Fibroblast of peridontal ligament (primary cell): ENCODE measurements at regions not wholly inside any gene's neighbourhood (a gene's known extent, or its start where the extent isn't known, plus 50 kb on each side); places are given as distances from the start of the nearest gene placed in this dataset.
"Not testable (repeated sequence)": the region's sequence is repeated elsewhere in the genome, so short reads cannot be mapped to it uniquely, and the experiment has no call there.

Source experiments
- DNase-seq: peaks from one replicate; pipeline ENCODE4 v3.0.0-alpha.2; 2010; ENCODE audit errors: extremely low read depth

DNA sequence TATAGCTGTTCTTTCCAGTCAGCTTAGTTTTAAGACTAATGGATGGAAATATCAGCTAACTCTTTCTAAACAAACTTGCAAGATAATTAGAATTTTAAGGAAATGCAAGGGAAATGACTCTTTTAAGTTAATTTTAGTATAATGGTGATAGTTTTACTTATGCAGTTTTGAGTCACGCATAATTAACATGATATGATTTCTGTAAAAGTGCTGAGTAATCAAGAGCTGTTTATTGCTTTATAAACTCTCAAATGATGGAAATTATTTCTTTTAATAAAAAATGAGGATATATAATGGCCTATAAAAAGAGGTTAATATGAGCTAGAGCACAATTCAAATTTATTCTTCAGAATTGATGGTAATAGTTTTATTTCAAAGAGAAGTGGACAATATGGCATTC, 385.9 kb downstream of the GLUD2 start:
- DNase-seq = no peak

DNA sequence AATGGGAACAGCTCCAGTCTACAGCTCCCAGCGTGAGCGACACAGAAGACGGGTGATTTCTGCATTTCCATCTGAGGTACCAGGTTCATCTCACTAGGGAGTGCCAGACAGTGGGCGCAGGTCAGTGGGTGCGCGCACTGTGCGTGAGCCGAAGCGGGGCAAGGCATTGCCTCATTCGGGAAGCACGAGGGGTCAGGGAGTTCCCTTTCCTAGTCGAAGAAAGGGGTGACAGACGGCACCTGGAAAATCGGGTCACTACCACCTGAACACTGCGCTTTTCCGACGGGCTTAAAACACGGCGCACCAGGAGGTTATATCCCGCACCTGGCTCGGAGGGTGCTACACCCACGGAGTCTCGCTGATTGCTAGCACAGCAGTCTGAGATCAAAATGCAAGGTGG, 390.3 kb downstream of the GLUD2 start:
- not testable (repeated sequence) for DNase-seq

DNA sequence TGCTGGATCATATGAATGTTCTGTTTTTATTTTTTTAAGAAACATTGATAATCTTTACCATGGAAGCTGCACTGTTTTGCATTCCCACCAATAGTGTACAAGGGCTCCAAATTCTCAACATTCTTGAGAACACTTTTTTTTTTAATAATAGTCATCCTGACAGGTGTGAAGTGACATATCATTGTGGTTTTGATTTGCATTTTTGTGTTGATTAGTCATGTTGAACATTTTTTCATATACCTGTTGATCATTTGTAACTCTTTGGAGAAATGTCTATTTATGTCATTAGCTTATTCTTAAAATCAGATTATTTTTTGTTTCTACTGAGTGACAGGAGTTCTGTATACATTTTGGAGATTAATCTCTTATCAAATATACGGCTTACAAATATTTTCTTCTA, 408.5 kb downstream of the GLUD2 start:
- no peak for DNase-seq

DNA sequence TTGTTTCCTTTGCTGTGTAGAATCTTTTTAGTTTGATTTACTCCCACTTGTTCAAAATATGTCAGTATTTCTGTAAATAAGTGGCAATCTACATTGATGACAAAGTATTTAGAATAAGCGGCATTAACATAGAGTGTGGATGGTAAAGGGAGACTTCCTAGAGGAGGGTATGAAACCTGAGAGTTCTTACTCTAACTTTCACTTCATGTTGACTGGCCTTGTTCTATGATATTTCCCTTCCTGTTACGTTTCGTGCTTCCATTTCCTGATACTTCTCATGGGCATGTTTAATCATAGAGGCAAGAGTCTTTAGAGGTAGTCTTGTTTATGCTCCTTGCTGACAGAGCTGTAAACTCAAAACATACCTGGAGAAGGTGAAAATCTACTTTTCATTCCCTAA, 408.9 kb downstream of the GLUD2 start:
- DNase-seq = no peak

DNA sequence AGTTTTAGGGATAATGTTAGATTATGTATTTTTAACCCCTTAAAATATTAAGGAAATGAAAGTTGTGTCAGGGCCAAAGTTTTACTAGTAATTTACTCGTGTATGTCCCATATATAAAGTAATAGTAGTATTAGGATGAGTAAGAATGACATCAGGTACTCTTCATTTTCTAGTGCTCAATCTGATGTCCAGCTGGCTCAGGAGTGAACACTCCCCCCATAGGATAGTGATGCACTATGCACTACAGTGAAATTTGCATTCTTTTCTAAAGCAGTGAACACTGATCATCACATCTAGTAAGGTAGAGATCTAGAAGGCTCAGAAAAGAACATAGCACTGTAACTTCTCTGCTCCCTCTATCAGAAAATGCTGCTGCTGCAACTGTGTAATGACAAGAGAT, 409.7 kb downstream of the GLUD2 start:
- DNase-seq = no peak

DNA sequence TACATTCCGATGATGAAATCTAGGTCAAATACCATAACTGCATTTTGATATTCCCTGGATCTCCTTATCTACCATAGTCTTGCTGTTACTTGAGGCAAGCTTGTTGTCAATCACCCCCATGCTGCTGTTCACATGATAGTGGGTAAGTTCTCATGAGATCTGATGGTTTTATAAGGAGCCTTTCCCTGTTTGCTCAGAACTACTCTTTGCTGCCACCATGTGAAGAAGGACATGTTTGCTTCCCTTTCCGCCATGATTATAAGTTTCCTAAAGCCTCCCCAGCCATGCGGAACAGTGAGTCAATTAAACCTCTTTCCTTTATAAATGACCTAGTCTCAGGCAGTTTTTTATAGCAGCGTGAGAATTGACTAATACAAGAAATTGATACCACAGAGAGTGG, 432.0 kb downstream of the GLUD2 start:
- no peak for DNase-seq

DNA sequence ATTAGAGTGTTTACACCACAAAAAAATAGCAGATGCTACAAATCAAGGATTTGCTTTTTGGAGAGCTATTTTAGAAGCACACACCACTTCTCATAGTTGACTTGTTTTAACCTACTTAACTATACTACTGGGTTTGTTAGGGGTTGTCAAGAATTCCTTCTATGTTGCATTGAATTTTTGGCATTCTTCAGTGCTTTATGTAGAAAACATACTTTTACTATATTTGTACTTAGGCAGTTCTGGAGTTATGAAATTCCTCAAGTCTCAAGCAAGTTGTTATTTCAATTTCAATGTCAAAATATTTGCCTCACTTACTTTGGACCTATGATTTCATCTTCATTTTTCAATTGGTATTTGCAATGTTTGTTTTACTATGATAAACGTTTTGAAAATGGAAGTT, 449.6 kb downstream of the GLUD2 start:
- DNase-seq = no peak

DNA sequence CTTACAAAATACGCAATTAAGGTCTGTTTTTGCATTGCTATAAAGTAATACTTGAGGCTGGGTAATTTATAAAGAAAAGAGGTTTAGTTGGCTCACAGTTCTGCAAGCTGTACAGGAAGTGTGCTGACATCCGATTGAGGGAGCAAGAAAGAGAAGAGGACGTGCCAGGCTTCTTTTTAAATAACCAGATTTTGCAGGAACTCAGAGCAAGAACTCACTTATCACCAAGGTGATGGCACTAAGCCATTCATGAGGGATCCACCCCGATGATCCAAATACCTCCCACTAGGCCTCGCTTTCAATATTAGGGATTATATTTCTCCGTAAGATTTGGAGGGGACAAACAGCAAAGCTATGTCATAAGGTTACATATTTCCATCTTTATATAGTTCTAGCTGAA, 456.7 kb downstream of the GLUD2 start:
- DNase-seq = no peak

DNA sequence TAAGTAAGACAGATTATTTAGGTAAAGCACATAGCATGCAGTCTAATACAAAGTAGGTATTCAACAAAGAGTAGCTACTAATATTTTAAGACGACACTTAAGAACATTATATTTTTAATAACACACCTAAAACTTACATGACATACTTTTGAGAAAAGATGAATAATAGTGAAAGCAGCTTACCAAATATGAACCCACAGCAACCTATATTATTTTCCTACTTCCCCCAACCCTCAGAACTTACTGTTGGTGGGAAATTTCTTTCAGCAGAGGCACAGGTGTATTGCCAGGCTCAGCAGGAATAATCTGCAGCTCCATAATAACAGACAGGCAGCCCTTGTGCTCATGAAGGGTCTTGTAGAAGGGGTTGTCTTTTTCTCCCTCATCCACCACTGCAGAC, 498.9 kb downstream of the GLUD2 start:
- no peak for DNase-seq

DNA sequence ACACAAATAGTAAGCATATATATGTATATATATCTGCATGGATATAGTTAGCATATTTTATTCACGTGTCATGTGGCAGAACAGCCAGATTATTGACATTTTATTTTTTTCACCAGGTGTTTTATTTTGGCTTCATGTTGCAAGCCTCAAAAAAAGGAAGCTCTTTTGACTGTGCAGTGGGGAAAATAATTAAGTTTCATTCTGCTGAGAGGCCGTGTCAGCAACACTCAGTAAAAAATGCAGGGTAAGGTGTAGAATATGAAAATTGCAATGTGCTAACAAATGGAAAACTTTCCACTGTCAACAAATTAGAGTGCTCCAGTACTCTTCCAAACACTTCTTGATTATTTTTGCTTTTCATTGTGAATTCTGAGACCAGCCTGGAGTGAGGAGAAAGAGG, 511.5 kb downstream of the GLUD2 start:
- no peak for DNase-seq

DNA sequence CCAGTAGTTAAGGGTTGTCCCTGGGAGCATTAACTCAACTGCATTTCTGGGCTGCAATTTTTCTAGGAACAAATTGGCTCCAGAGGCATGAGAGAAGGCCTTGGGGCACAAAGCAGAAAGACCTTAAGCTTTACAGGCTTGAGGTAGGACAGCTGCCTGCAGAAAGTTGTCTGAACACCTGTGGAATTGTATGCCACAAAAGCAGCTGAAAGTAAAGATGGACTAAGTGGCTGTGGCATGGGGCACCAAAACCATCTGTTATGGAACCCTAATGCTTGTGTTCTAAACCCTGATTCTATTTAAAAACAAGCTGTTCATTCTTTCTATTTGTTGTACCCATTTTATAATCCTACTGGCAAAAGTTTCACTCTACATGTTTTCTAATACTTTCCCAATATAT, 515.2 kb downstream of the GLUD2 start:
- DNase-seq = no peak

DNA sequence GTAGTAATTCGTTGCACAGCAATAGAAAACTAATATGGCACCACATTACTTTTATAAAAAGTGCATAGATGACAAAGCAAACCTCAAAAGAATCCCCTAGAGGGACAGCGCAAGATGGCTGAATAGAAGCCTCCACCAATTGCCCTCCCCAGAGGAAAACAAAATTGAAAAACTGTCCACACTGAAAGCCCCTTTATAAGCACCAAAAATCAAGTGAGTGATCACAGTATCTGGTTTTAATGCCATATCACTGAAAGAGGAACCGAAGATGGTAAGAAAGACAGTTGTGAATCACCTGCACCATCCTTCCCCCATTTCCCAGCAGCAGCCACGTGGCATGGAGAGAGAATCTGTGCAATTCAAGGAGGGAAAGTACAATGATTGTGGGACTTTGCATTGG, 522.2 kb downstream of the GLUD2 start:
- no peak for DNase-seq

DNA sequence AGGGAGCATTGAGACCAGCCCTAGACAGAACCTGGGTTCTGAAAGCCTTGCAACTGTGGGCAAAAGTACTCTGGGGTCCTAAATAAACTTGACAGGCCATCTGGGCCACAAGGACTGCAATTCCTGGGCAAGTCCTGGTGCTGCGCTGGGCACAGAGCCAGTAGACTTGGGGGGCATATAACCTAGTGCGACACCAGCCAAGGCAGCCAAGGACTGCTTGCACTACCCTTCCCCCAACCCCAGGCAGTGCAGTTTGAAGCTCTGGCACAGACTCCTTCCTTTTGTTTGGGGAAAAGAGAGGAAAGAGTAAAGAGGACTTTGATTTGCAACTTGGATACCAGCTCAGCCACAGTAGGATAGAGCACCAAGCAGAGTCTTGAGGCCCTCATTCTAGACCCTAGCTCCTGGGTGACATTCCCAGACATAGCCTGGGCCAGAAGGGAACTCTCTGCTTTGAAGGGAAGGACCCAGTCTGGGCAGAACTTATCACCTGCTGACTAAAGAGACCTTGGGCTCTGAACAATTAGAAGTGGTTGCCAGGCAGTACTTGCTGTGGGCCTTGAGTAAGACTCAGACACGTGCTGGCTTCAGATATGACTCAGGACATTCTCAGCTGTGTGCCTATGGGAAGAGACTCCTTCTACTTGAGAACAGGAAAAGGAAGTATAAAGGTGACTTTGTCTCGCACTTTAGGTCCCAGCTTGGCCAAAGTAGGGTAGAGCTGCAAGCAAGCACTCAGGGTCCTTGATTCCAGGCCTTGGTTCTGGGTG, 522.8 kb downstream of the GLUD2 start:
- DNase-seq = no peak

DNA sequence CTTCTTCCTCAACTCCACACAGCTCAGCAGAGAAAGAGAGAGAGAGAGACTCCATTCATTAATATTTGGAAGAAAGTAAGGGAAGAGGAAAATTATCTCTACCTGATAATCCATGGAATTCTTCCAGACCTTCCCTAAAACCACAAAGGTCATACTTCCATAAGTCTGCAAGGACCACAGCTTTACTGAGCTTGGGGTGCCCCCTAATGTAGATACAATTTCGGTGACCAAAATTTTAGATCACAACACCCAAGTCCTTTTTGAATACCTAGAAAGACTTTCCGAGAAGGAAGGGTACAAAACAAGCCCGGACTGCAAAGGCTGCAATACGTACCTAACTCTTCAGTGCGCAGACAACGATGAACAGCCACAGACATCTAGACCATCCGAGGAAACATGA, 523.9 kb downstream of the GLUD2 start:
- no peak for DNase-seq

DNA sequence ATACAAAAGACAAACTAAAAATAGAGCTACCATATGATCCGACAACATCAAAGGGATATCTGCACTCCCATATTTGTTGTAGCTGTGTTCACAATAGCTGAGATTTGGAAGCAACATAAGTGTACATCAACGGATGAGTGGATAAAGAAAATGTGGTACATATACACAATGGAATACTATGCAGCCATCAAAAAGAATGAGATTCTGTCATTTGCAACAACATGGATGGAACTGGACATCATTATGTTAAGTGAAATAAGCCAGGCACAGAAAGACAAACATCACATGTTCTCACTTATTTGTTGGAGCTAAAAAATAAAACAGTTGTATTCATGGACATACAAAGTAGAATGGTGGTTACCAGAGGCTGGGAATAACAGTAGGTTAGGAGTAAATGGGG, 527.0 kb downstream of the GLUD2 start:
- DNase-seq = not testable (repeated sequence)

DNA sequence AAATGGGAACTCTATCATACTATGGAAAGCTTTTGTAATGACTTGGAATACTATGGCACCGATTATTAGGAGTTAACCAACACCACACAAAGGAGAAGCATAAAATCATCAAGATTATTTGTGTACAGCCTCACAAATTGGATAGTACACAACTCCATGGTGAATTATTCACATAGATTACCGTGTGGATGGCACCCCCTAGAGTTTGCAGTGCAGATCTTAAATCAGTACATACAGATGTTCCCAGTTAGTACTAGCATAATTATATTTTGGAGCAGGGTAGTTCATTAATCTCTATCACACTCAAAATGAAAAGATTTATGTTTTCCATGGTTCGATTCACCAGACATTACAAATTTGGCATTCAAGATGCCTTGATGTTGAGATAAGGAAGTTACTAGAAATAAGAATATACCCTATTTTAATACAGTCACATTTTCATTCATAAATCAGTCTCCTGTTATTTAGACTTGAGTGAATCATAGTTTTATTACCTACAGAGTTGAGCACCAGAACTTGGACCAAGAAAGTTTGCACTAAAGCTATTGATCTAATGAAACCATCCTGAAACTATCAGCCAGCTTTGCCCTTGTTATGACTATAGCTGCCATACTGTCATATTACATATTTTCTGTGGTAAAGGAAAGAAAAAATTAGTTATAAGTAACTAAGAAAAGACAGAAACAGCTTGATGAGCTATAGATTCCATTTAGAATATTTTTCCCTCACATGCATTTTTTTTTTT, 531.8 kb downstream of the GLUD2 start:
- peak; percentile 1 for DNase-seq

DNA sequence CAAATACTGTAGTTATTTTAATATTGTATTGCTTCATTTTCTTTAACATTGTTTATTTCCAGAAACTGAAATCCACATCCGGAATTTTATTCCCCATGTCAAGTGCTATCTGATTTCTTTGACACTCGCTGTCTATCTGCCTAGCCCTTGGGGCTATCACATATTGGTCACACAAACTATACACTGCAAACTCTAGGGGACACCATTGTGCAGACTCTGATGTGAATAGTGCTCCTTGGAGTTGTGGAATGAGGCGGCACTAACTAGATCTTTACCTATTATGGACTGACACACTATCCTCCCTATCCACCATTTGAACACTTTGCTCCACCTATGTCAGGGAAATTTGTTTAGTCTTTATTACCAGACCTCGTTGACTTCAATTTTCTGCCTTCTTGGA, 534.5 kb downstream of the GLUD2 start:
- no peak for DNase-seq

DNA sequence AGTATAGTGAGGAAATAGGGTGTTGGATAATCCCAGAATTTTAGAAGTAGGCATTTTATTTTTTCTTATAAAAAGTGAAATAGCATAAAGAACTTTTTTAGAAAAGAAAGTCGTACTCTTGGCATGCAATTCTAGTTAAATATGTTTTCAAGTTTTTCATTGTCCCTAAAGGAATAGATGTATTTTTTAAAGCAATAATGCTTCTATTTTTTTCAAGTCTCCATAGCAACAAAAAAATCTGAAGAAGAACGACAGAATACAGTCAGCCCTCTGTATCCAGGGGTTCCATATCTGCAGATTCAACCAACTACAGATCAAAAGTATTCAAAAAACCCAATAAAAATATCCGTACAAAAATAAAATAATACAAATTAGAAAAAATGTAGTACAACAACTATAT, 538.2 kb downstream of the GLUD2 start:
- no peak for DNase-seq

DNA sequence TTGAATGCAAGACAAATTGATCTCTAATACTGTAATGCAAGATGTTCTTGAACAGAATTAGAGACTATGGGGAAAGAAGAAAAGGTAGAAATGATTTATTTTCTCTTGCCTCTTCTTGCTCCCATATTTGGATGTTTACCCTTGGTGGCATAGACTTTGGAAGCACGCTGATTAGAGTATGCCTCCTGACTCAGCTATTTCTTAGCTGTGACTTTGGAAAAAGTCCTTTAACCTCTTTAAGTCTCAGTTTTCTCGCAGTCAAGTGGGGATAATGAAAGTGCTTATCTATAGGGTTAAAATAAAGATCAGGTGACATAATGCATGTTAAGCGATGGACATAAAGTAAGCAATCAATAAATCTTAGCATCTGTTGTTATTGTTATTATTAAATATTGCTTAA, 545.5 kb downstream of the GLUD2 start:
- no peak for DNase-seq

DNA sequence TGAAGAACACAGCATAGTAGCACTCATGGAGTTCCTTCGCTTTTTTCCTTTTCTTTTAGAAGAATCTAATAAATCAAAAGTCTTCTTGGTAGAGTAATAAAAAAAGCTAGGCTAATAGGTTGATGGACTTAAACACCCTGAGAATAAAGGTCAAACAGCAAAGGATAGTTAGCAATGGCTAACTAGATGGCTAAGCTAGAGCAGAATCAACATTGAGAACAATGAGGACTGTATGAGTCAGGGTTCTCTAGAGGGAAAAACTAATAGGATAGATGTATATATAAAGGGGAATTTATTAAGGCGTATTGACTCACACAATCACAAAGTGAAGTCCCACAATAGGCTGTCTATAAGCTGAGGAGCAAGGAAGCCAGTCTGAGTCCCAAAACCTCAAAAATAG, 550.9 kb downstream of the GLUD2 start:
- DNase-seq = no peak

DNA sequence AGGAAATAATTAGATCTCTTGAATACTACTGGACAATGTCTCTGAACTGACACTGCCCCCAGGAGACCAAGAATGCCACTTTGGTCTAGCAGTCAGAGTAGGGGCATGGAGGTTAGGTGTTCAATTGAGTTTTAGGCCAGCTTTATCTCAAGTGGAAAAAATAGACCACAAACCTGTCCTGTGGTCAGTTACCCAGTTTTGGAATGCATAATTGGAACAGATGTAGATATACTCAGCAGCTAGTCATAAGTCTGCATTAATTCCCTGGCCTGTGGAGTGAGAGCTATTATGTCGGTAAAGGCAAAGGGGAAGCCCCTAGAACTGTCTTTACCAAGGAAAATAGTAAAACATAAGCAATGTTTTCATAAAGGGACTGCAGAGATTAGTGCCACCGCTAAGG, 587.7 kb downstream of the GLUD2 start:
- no peak for DNase-seq

DNA sequence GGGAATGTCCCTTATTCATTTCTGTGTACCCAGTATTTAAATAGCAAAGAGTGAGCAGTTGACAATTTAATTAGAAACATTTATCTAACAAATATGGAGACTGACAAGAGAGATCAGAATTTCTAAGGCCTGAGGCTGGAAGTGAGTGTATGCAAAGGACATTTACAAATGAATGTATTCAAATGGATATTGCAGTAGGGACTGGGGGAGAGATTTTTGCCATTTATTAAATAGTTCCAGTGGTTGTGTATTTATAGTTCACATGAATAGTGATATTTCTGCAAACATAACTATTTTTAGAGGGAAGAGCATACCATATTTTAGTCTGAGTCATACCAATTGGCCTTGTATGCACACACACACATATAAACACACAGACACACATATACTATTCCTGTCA, 592.4 kb downstream of the GLUD2 start:
- DNase-seq = peak; percentile 23

DNA sequence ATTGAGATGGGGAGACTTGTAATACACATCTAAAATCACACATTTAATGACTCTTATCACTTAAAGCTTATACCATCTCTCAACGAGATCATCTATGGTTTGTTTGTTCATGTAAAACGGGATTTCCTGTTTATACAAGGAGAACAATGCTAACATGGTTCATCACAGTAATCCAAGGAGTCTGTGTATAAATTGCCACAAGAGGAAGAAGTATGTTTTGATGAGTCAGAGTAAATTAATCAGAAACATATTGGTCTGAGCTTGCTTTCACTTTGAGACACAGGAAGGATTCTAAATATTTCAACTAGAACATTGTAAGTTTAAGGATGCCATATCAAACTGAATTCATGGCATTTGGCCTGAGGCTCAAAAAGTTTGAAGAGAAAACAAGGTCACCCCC, 594.1 kb downstream of the GLUD2 start:
- DNase-seq = peak; percentile 78

DNA sequence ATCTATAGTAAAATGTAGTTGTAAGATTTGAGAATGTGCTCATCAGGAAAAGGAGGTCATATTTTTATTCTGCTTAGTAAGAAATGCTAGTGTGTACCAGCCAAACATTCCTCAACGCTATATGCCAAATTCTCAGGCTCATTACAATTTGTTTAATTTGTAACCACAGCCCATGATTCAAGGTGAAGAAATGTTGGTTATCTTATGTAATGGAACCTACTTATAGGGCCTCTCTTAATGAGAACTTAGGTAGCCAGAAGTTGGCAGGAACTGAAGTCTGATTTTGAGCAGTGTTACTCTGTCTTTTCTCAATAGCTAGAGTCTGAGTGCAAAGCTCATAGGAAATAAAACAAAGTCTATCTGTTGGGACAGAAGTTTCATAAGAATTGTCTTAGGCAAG, 595.0 kb downstream of the GLUD2 start:
- peak; percentile 68 for DNase-seq
